IgD-negative memory B cell (primary cell): ENCODE measurements at regions not wholly inside any gene's neighbourhood (a gene's known extent, or its start where the extent isn't known, plus 50 kb on each side); places are given as distances from the start of the nearest gene placed in this dataset.

Source experiments
- H3K27ac Mint-ChIP-seq, 3 donors: one replicate each; pipeline ENCODE4 v1.8.0; 2020 to 2022; ENCODE audit warnings: mild to moderate bottlenecking in 3 of 3, mixed read lengths in 3 of 3, moderate library complexity in 1 of 3
- H3K27me3 Mint-ChIP-seq: one replicate; pipeline ENCODE4 v1.8.0; 2021; ENCODE audit warnings: mixed read lengths
- H3K36me3 Mint-ChIP-seq: one replicate; pipeline ENCODE4 v1.8.0; 2020; ENCODE audit warnings: mild to moderate bottlenecking, mixed read lengths
- H3K4me1 Mint-ChIP-seq, 3 donors: one replicate each; pipeline ENCODE4 v1.8.0; 2020 to 2022; ENCODE audit warnings: mixed read lengths in 3 of 3, mild to moderate bottlenecking in 1 of 3
- H3K4me3 Mint-ChIP-seq, 4 donors: one replicate each; pipeline ENCODE4 v1.8.0; 2020 to 2022; ENCODE audit warnings: mild to moderate bottlenecking in 4 of 4, mixed read lengths in 4 of 4, moderate library complexity in 3 of 4
- H3K9me3 Mint-ChIP-seq, 3 donors: one replicate each; pipeline ENCODE4 v1.8.0; 2020 to 2021; ENCODE audit warnings: mixed read lengths in 3 of 3, mild to moderate bottlenecking in 1 of 3

GRCh38 chrX:5084279-5084678 lies 1144.4 kb downstream of the NLGN4X start:
- Mint-ChIP-seq H3K36me3 (peaks cover 3% of the 10 kb centered on the region), H3K27me3 (no peaks in the 10 kb centered on the region), H3K27ac (no peak overlapping the region), H3K9me3 (no peaks in the 10 kb centered on the region), H3K4me3 (no peak overlapping the region), H3K4me1 (no peaks in the 10 kb centered on the region)

- Mint-ChIP-seq H3K4me3 (no peak overlapping the region), H3K36me3 (peaks cover 3% of the 10 kb centered on the region), H3K27me3 (no peaks in the 10 kb centered on the region), H3K4me1 (no peaks in the 10 kb centered on the region), H3K27ac (no peak overlapping the region), H3K9me3 (no peaks in the 10 kb centered on the region)
Measured at GRCh38 chrX:5082705-5083104, 1146.0 kb downstream of the NLGN4X start.

- no peaks in the 10 kb centered on the region for H3K9me3 Mint-ChIP-seq
- no peak overlapping the region for H3K4me3 Mint-ChIP-seq
- H3K36me3 Mint-ChIP-seq: peaks cover 3% of the 10 kb centered on the region
- H3K4me1 Mint-ChIP-seq: no peaks in the 10 kb centered on the region
- no peaks in the 10 kb centered on the region for H3K27me3 Mint-ChIP-seq
- no peak overlapping the region for H3K27ac Mint-ChIP-seq
Measured at GRCh38 chrX:5080791-5081190, 1147.9 kb downstream of the NLGN4X start.

- H3K27ac Mint-ChIP-seq: no peak overlapping the region
- H3K9me3 Mint-ChIP-seq: peaks cover 0 to 7% (median 3%) of the 10 kb centered on the region in 3 donors
- H3K27me3 Mint-ChIP-seq: no peaks in the 10 kb centered on the region
- H3K4me3 Mint-ChIP-seq: no peak overlapping the region
- no peaks in the 10 kb centered on the region for H3K4me1 Mint-ChIP-seq
- no peaks in the 10 kb centered on the region for H3K36me3 Mint-ChIP-seq
Measured at GRCh38 chrX:5068550-5068949, 1160.1 kb downstream of the NLGN4X start.

GRCh38 chrX:5057786-5058185 lies 1170.9 kb downstream of the NLGN4X start:
- H3K9me3 Mint-ChIP-seq: peaks cover 0 to 3% (median 2%) of the 10 kb centered on the region in 3 donors
- H3K27ac Mint-ChIP-seq: no peak overlapping the region
- H3K27me3 Mint-ChIP-seq: no peaks in the 10 kb centered on the region
- H3K36me3 Mint-ChIP-seq: no peaks in the 10 kb centered on the region
- H3K4me3 Mint-ChIP-seq: no peak overlapping the region
- H3K4me1 Mint-ChIP-seq: peaks cover 0 to 1% (median 0%) of the 10 kb centered on the region in 3 donors

GRCh38 chrX:5054852-5055251 lies 1173.8 kb downstream of the NLGN4X start:
- Mint-ChIP-seq H3K9me3 (peaks cover 0 to 1% (median 0%) of the 10 kb centered on the region in 3 donors), H3K4me3 (no peak overlapping the region), H3K27me3 (no peaks in the 10 kb centered on the region), H3K27ac (no peak overlapping the region), H3K4me1 (no peaks in the 10 kb centered on the region), H3K36me3 (no peaks in the 10 kb centered on the region)

- no peaks in the 10 kb centered on the region for H3K27me3 Mint-ChIP-seq
- no peak overlapping the region for H3K27ac Mint-ChIP-seq
- no peaks in the 10 kb centered on the region for H3K4me1 Mint-ChIP-seq
- no peaks in the 10 kb centered on the region for H3K9me3 Mint-ChIP-seq
- no peak overlapping the region for H3K4me3 Mint-ChIP-seq
- peaks cover 2% of the 10 kb centered on the region for H3K36me3 Mint-ChIP-seq
Measured at GRCh38 chrX:5051831-5052491, 1176.7 kb downstream of the NLGN4X start.

GRCh38 chrX:5042563-5042962 lies 1186.1 kb downstream of the NLGN4X start:
- H3K9me3 Mint-ChIP-seq: peaks cover 3 to 13% (median 6%) of the 10 kb centered on the region in 3 donors
- H3K4me1 Mint-ChIP-seq: no peaks in the 10 kb centered on the region
- no peaks in the 10 kb centered on the region for H3K27me3 Mint-ChIP-seq
- no peak overlapping the region for H3K27ac Mint-ChIP-seq
- no peaks in the 10 kb centered on the region for H3K36me3 Mint-ChIP-seq
- H3K4me3 Mint-ChIP-seq: no peak overlapping the region

- H3K9me3 Mint-ChIP-seq: peaks cover 2 to 8% (median 4%) of the 10 kb centered on the region in 3 donors
- H3K36me3 Mint-ChIP-seq: peaks cover 2% of the 10 kb centered on the region
- no peaks in the 10 kb centered on the region for H3K27me3 Mint-ChIP-seq
- no peak overlapping the region for H3K27ac Mint-ChIP-seq
- H3K4me3 Mint-ChIP-seq: no peak overlapping the region
- H3K4me1 Mint-ChIP-seq: no peaks in the 10 kb centered on the region
Measured at GRCh38 chrX:5031792-5032191, 1196.9 kb downstream of the NLGN4X start.

GRCh38 chrX:5015451-5015850 lies 1213.2 kb downstream of the NLGN4X start:
- no peak overlapping the region for H3K27ac Mint-ChIP-seq
- no peaks in the 10 kb centered on the region for H3K36me3 Mint-ChIP-seq
- no peaks in the 10 kb centered on the region for H3K4me1 Mint-ChIP-seq
- peaks cover 0 to 3% (median 2%) of the 10 kb centered on the region in 3 donors for H3K9me3 Mint-ChIP-seq
- H3K4me3 Mint-ChIP-seq: no peak overlapping the region
- no peaks in the 10 kb centered on the region for H3K27me3 Mint-ChIP-seq

- H3K27ac Mint-ChIP-seq: no peak overlapping the region
- H3K4me1 Mint-ChIP-seq: no peaks in the 10 kb centered on the region
- H3K27me3 Mint-ChIP-seq: no peaks in the 10 kb centered on the region
- H3K4me3 Mint-ChIP-seq: no peak overlapping the region
- H3K36me3 Mint-ChIP-seq: no peaks in the 10 kb centered on the region
- peaks cover 0 to 8% (median 6%) of the 10 kb centered on the region in 3 donors for H3K9me3 Mint-ChIP-seq
Measured at GRCh38 chrX:4994855-4995254, 1233.8 kb downstream of the NLGN4X start.

GRCh38 chrX:4978613-4979012 lies 1250.1 kb downstream of the NLGN4X start:
- H3K27ac Mint-ChIP-seq: no peak overlapping the region

GRCh38 chrX:4971646-4972045 lies 1257.0 kb downstream of the NLGN4X start:
- Mint-ChIP-seq H3K27me3 (no peaks in the 10 kb centered on the region), H3K36me3 (no peaks in the 10 kb centered on the region), H3K27ac (peak overlapping the region in 1 of 3 donors; percentile 3), H3K9me3 (peaks cover under 1 to 16% (median 4%) of the 10 kb centered on the region in 3 donors), H3K4me1 (no peaks in the 10 kb centered on the region), H3K4me3 (no peak overlapping the region)

More at GRCh38 chrX:4978613-4979012, 1250.1 kb downstream of the NLGN4X start:
- no peaks in the 10 kb centered on the region for H3K36me3 Mint-ChIP-seq
- H3K4me1 Mint-ChIP-seq: no peaks in the 10 kb centered on the region
- H3K9me3 Mint-ChIP-seq: peaks cover 2 to 13% (median 4%) of the 10 kb centered on the region in 3 donors
- H3K27me3 Mint-ChIP-seq: no peaks in the 10 kb centered on the region
- no peak overlapping the region for H3K4me3 Mint-ChIP-seq

GRCh38 chrX:4964112-4964511 lies 1250.7 kb upstream of the PRKX start:
- no peak overlapping the region for H3K4me3 Mint-ChIP-seq
- H3K4me1 Mint-ChIP-seq: no peaks in the 10 kb centered on the region
- no peak overlapping the region for H3K27ac Mint-ChIP-seq
- peaks cover 3 to 6% (median 4%) of the 10 kb centered on the region in 3 donors for H3K9me3 Mint-ChIP-seq
- no peaks in the 10 kb centered on the region for H3K36me3 Mint-ChIP-seq
- H3K27me3 Mint-ChIP-seq: no peaks in the 10 kb centered on the region

- H3K27ac Mint-ChIP-seq: no peak overlapping the region
- peaks cover 3 to 6% (median 4%) of the 10 kb centered on the region in 3 donors for H3K9me3 Mint-ChIP-seq
- H3K4me3 Mint-ChIP-seq: no peak overlapping the region
- H3K4me1 Mint-ChIP-seq: no peaks in the 10 kb centered on the region
- no peaks in the 10 kb centered on the region for H3K27me3 Mint-ChIP-seq
- H3K36me3 Mint-ChIP-seq: no peaks in the 10 kb centered on the region
Measured at GRCh38 chrX:4963432-4963831, 1250.0 kb upstream of the PRKX start.

GRCh38 chrX:4944767-4945166 lies 1231.3 kb upstream of the PRKX start:
- Mint-ChIP-seq H3K27ac (no peak overlapping the region), H3K9me3 (no peaks in the 10 kb centered on the region), H3K4me1 (no peaks in the 10 kb centered on the region), H3K4me3 (no peak overlapping the region), H3K27me3 (no peaks in the 10 kb centered on the region), H3K36me3 (no peaks in the 10 kb centered on the region)
